ENCODE measurements at regions not wholly inside any gene's neighbourhood (a gene's known extent, or its start where the extent isn't known, plus 50 kb on each side); places are given as distances from the start of the nearest gene placed in this dataset.

GRCh38 chr3:86594838-86595237 is 396.1 kb downstream of the VGLL3 start:
- TF ChIP-seq CTCF (IDR thresholded peaks at IDR 0.05) = no peak
- TF ChIP-seq SIN3A (IDR thresholded peaks at IDR 0.05; ENCODE audit: borderline replicate concordance, insufficient read depth, low read depth, low read length) = no peak

Data from Panc1 (cell line).